Activated CD4-positive, alpha-beta T cell treated with anti-CD3 and anti-CD28 coated beads, Interleukin-2, Interleukin-6, amounts not matched to agents 100 ng/mL and 50 ng/mL, durations not matched to agents 16 hours and 8 hours (primary cell): ENCODE measurements at regions not wholly inside any gene's neighbourhood (a gene's known extent, or its start where the extent isn't known, plus 50 kb on each side); places are given as distances from the start of the nearest gene placed in this dataset.
A peak's percentile ranks its signal among the peaks of the same experiment; 100 is the strongest.

Source experiments
- DNase-seq: peaks from one replicate; pipeline ENCODE4 v3.0.0-alpha.2; 2020

GRCh38 chr7:86942995-86943394 lies 116.5 kb downstream of the ELAPOR2 start:
- DNase-seq: no peak

DNA sequence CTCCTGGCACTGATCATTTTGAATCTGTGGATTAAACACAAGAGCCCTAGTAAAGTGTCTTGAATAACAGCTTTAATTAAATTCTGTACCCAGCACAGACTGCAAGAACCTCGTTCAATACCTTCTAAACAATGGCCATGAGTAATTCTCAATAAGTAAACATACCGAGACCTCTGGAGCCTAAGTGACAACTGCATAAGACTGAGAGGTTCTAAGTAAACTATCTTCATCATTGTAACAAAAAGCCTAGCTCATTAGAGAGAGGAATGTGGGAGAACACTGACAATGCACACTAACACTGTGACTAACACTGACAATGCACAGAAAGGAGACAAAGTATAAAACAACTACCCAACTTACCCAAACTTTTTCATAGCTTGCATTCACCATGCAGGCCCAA lies 117.4 kb downstream of the ELAPOR2 start:
- DNase-seq: no peak

GRCh38 chr7:86939197-86939814 lies 120.1 kb downstream of the ELAPOR2 start:
- DNase-seq: peak; percentile 66

GRCh38 chr7:86937363-86937878 lies 122.0 kb downstream of the ELAPOR2 start:
- DNase-seq: no peak

DNA sequence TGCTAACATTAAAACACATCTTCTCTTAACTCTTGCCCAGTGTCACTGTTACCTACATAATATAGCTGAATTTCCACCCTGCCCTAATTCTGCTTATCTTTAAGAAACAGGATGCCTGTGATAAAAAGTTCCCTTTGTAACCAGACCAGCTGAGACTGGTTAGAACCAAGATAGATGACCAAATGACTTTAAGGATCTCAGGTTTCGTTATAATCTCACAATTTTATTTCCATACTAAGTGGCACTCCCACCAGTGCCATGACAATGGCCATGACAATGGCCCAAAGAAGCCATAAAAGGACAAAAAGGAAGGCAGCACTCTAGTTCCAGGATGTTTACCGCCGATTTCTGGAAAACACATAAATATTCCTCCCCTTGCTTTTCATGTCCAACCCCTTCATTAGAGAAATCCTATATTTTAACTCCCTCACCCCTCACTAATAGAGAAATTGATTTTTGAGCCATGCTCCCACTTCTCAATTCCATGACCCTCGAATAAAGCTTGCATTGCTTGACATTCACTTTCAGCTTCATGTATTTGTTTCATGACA lies 126.1 kb downstream of the ELAPOR2 start:
- DNase-seq: no peak

GRCh38 chr7:86932038-86932512 lies 127.4 kb downstream of the ELAPOR2 start:
- no peak for DNase-seq

DNA sequence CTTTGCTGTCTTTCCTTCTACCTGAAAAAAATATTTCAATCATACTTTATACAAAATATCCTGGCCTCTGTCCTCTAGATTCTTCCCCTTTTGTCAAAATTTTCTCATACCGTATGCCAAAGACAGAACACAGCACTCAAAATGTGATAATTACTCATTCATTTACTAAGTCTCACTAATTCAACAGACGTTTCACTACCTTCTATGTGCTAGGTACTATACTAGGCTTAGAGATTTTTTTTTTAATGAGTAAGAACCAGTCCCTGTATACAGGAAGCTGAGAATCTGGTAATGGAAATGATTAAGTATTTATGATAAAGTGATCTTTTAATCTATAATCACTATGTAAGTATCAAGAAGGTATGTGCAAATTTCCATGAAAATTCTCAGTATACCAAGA lies 128.0 kb downstream of the ELAPOR2 start:
- DNase-seq: no peak

DNA sequence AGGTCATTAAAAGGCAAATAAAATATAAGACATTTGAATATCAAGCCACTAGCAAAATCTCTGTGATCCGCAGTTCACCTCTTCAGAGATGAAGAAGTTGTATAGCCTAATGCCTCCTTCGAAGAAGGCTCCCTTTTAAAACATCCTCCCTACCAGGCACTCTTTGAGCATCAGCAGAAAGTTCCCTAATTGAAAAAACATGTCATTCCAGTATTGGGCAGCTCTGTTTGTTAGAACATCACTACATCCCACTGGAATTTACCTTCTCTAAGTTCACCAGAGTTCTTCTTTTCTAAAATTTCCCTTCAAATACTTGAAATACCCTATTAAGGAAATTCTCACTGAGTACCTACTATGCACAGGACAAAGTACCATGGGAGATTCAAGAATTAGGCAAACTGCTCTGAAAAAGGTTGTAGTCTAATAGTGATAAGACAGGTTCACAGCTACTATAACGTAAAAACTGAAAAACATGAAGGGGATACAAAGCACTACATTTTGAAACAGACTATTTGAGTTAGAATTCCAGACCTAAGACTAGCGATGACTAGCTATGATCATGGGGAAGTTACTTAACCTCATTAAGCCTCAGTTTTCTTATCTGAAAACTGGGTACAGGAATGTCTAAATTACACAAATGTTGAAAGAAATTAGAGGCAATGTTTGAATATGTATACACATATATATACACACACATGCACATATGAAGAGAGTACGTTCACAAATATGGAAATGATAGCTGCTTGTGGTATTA lies 128.7 kb downstream of the ELAPOR2 start:
- no peak for DNase-seq

DNA sequence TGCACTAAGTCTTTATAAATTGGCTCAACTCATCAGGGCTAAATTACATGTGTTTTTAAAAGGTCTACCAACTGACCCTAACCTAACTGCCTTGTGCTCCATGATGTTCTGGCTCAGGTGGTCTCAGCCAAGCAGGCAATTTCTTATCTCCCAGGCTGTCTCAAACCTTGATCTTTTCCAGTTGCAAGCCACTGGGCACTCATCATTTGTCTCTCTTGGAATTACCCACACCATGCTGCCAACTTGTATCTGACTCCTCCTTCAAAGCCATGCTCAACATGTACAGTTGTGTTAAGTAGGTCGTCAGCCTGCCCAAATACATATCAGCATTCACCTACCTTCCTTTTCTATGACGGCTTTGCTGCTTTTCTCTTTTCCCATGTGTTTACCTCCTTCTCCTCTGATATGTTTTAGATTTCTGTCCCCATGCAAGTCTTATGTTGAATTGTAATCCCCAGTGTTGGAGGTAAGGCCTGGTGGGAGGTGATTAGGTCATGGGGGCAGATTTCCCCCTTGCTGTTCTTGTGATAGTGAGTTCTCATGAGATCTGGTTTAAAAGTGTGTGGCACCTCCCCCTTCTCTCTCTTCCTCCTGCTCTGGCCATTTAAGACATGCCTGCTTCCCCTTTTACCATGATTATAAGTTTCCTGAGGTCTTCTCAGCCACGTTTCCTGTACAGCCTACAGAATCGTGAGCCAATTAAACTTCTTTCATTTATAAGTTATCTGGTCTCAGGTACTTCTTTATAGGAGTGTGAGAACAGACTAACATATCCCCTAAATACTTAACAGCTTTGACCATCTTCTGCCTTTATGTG lies 130.0 kb downstream of the ELAPOR2 start:
- no peak for DNase-seq

- no peak for DNase-seq
These were observed 131.1 kb downstream of the ELAPOR2 start for GRCh38 chr7:86928308-86928707.

GRCh38 chr7:86926732-86927131 lies 132.7 kb downstream of the ELAPOR2 start:
- peak; percentile 51 for DNase-seq

- DNase-seq: no peak
These were observed 134.2 kb downstream of the ELAPOR2 start for GRCh38 chr7:86925221-86925620.

DNA sequence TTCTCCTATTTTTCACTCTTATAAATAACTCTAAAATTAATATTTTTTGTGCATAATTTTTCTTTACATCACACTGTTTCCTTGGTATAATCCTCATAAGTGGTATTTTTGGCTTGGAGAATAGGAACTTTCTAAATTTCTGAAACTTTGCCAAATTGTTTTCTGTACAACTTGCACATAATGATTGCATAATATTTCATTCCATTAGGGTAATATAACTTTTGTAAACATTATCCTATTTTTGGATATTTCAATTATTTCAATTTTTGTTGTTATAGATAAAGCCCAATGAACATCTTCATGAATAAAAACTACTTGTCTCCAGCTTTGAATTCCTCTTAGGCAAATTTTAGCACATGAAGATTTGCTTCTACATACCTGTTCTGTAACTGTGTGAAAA lies 135.9 kb downstream of the ELAPOR2 start:
- DNase-seq: no peak

- DNase-seq: no peak
These were observed 139.3 kb downstream of the ELAPOR2 start for GRCh38 chr7:86920154-86920553.

GRCh38 chr7:86918245-86918644 lies 141.2 kb downstream of the ELAPOR2 start:
- no peak for DNase-seq

DNA sequence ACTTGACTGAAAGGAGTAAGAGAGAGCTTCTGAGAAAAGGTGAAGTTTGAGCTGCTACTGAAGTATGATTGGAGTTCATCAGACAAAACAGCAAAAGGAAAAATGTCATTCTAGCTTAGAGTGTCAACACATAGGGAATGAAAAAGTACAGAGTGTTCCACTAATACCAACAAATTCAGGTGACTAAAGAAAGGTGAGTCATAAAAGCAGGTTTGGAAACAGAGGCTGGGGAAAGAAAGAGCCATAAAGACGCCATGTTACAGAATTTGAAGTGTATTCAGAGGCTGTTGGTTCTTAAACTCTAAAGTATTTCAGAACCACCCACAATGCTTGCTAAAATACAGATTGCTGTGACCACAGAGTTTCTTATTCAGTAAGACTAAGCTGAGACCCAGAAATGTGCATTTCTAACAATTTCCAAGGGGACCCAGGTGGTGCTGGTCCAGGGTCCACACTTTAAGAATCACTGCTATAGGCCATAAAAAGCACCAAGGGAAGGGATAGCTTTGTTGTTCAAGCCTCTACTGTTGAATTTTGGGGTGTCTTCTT lies 143.1 kb downstream of the ELAPOR2 start:
- no peak for DNase-seq

DNA sequence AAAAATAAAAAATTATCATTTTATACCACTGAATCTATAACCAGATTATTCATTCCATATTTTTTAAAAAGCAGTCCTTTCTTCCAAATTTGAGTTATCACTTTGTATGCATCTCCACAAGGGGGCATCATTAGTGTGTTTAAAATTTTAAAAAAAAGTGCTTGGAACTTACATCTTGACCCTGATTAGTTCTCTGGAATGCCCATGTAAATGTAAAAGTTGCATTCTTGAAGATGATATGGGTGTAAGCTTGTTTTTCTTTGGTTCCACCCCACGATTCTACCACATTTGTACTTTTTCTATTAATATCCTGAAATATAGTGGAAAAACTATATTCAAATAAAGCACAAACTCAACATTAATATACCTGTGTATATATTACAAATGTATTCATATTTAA lies 144.9 kb downstream of the ELAPOR2 start:
- peak; percentile 15 for DNase-seq
